ENCODE measurements at regions not wholly inside any gene's neighbourhood (a gene's known extent, or its start where the extent isn't known, plus 50 kb on each side); places are given as distances from the start of the nearest gene placed in this dataset.

- Histone ChIP-seq H3K79me1 (ENCODE audit: low read depth, low read length) (no peaks in the 10 kb centered on the region), H3K56ac (replicated peaks; ENCODE audit: insufficient read length, low read depth, low read length) (no peak overlapping the region), H2BK5ac (ENCODE audit: low read depth, low read length) (no peak overlapping the region), H4K5ac (ENCODE audit: insufficient read length, low read depth, low read length) (no peak overlapping the region), H4K8ac (ENCODE audit: extremely low read depth, insufficient read depth, low read length) (no peak overlapping the region), H2BK12ac (ENCODE audit: low read depth, low read length) (no peak overlapping the region), H3K14ac (ENCODE audit: insufficient read length) (no peak overlapping the region), H3K4ac (replicated peaks; ENCODE audit: insufficient read length, low read depth, low read length) (no peak overlapping the region), H3K27me3 (replicated peaks in 1 of 4; ENCODE audit: control insufficient read depth in 3 of 4, extremely low read depth in 1 of 4, insufficient read depth in 3 of 4, low read length in 3 of 4) (no peaks in the 10 kb centered on the region), H3K4me3 (ENCODE audit: extremely low read depth in 1 of 4, insufficient read depth in 2 of 4, low read depth in 3 of 4, low read length in 4 of 4) (no peak overlapping the region), H3K23ac (ENCODE audit: insufficient read length) (no peak overlapping the region), H4K91ac (replicated peaks; ENCODE audit: insufficient read length, low read length) (no peak overlapping the region), H4K20me1 (replicated peaks in 1 of 2; ENCODE audit: control insufficient read depth in 1 of 2, insufficient read depth in 2 of 2, low read length in 2 of 2) (no peaks in the 10 kb centered on the region), H2BK15ac (ENCODE audit: low read length) (no peak overlapping the region), H2AK5ac (ENCODE audit: low read depth, low read length) (no peak overlapping the region), H3K27ac (ENCODE audit: low read depth, low read length) (no peak overlapping the region), H3K18ac (ENCODE audit: extremely low read depth, low read length) (no peak overlapping the region), H3K79me2 (ENCODE audit: control insufficient read depth in 1 of 2, insufficient read depth in 2 of 2, low read length in 2 of 2) (no peaks in the 10 kb centered on the region), H3K9me3 (ENCODE audit: insufficient read depth in 2 of 2, low read depth in 1 of 2, low read length in 1 of 2) (no peaks in the 10 kb centered on the region), H2BK120ac (replicated peaks; ENCODE audit: low read depth, low read length) (no peak overlapping the region), H3K36me3 (ENCODE audit: control insufficient read depth in 2 of 4, insufficient read depth in 4 of 4, low read length in 3 of 4) (no peaks in the 10 kb centered on the region), H3K4me1 (replicated peaks in 1 of 4; ENCODE audit: control insufficient read depth in 3 of 4, insufficient read depth in 4 of 4, low read length in 3 of 4) (no peaks in the 10 kb centered on the region), H3K9ac (replicated peaks in 1 of 4; ENCODE audit: extremely low read depth in 1 of 4, low read depth in 3 of 4, low read length in 3 of 4) (no peak overlapping the region), H2BK20ac (ENCODE audit: low read length) (no peak overlapping the region), H3K23me2 (ENCODE audit: low read depth, low read length) (no peaks in the 10 kb centered on the region; the same call in 1 of the 2 replicates), H3K4me2 (ENCODE audit: insufficient read depth in 1 of 2, low read depth in 2 of 2, low read length in 2 of 2) (no peak overlapping the region), H2AFZ (ENCODE audit: low read length) (no peak overlapping the region)
- 87 to 100% methylated on average over 1 to 3 of the region's 3 CpGs for WGBS, 2 experiments (ENCODE audit: extremely low coverage in 1 of 2, insufficient coverage in 1 of 2, insufficient read length in 1 of 2, insufficient replicate concordance in 2 of 2, low coverage in 1 of 2, low lambda C conversion rate in 2 of 2, missing lambda C conversion rate in 1 of 2)
- no peak for FAIRE-seq
- CTCF ChIA-PET (ENCODE audit: partially characterized antibody) = no interaction called here
- no peak for DNase-seq (ENCODE audit: low read depth in 1 of 2, low spot score in 2 of 2)
- POLR2A ChIA-PET (ENCODE audit: partially characterized antibody) = no interaction called here
- TF ChIP-seq SIN3A (conservative IDR thresholded peaks at IDR 0.05 in 1 of 2, IDR thresholded peaks at IDR 0.05 in 1 of 2; ENCODE audit: low read depth in 1 of 2, low read length in 2 of 2) = no peak
- TF ChIP-seq JUND (IDR thresholded peaks at IDR 0.05; ENCODE audit: low read length) = no peak
- no peak for TF ChIP-seq PHF8 (conservative IDR thresholded peaks at IDR 0.05; ENCODE audit: low read depth, low read length)
- TF ChIP-seq ZNF274 (IDR thresholded peaks at IDR 0.05; ENCODE audit: borderline replicate concordance, extremely low read depth, low read length) = no peak
- no peak for TF ChIP-seq SRF (IDR thresholded peaks at IDR 0.05; ENCODE audit: low read depth, low read length)
- TF ChIP-seq GTF2F1 (IDR thresholded peaks at IDR 0.05; ENCODE audit: borderline replicate concordance, low read depth, low read length) = no peak
- TF ChIP-seq RAD21 (IDR thresholded peaks at IDR 0.05 in 1 of 2, conservative IDR thresholded peaks at IDR 0.05 in 1 of 2; ENCODE audit: low read depth in 2 of 2, low read length in 2 of 2) = no peak
- TF ChIP-seq RFX5 (IDR thresholded peaks at IDR 0.05; ENCODE audit: borderline replicate concordance, low read depth, low read length) = no peak
- TF ChIP-seq SUZ12 (IDR thresholded peaks at IDR 0.05; ENCODE audit: low read length) = no peak
- no peak for TF ChIP-seq NRF1 (IDR thresholded peaks at IDR 0.05; ENCODE audit: low read depth, low read length)
- TF ChIP-seq FOSL1 (IDR thresholded peaks at IDR 0.05; ENCODE audit: insufficient read depth, low read depth, low read length) = no peak
- TF ChIP-seq MAFK (IDR thresholded peaks at IDR 0.05; ENCODE audit: low read depth, low read length) = no peak
- TF ChIP-seq RXRA (IDR thresholded peaks at IDR 0.05; ENCODE audit: insufficient read depth, low read depth, low read length) = no peak
- no peak for TF ChIP-seq JUN (IDR thresholded peaks at IDR 0.05; ENCODE audit: low read depth, low read length)
These were observed 82.6 kb downstream of the PCDH7 start for GRCh38 chr4:30802622-30803323.
